ENCODE measurements at regions not wholly inside any gene's neighbourhood (a gene's known extent, or its start where the extent isn't known, plus 50 kb on each side); places are given as distances from the start of the nearest gene placed in this dataset.
A peak's percentile ranks its signal among the peaks of the same experiment; 100 is the strongest.

GRCh38 chr6:168895102-168895812 is 358.4 kb downstream of the THBS2 start:
- DNase-seq: peak; percentile 58

- DNase-seq: no peak
Measured at GRCh38 chr6:168892031-168892430, 361.6 kb downstream of the THBS2 start.

GRCh38 chr6:168890981-168891365 is 362.7 kb downstream of the THBS2 start:
- DNase-seq: no peak

DNA sequence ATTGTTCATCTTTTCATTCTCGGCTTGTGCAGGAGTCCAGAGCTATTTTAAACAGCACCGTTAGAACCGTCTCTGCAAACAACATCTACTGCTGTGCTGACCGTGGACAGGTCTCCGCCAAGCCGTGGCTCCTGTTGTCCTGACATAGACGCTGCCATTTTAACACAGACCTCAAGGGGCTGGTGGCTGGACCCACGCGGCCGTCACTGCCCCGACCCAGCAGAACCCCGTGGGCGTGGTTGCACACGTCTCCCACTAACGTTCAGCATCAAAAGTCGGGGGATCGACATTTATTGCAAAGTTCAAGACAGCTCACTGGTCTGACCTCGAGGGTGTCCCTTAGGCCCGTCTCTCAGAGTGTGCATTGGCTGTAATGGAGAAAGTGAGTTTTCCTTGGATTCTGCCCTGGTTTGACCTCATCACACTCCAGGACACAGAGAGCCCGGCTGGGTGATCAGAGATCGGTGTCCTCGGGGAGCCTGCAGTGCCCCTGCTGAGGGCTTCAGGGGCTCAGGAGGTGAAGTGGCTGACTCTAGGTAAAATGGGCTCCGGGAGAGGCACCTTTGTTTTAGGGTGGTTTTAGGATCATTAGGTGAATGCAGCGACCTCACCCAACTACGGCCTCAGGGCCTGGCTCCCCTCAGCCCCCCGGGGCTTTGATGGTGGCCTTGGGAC is 363.2 kb downstream of the THBS2 start:
- DNase-seq: no peak

- no peak for DNase-seq
Measured at GRCh38 chr6:168888786-168889345, 364.8 kb downstream of the THBS2 start.

DNA sequence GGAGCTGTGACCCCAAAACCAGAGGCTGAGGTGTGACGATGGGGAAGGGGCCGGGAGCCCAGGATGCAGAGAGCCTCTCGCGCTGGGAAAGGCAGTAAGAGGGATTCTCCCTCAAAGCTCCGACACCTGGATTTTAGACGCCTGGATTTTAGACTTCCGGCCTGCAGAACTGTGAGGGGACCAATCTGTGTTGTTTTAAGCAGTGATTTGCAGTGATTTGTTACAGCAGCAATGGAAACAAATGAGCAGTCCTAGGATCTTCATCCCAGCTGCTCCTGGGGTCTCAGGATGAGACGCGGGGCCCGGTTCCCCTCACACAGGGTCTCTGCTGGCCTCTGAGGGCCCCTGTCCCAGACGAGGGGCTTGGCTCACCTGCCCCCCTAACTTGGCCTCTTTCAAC is 365.5 kb downstream of the THBS2 start:
- no peak for DNase-seq

DNA sequence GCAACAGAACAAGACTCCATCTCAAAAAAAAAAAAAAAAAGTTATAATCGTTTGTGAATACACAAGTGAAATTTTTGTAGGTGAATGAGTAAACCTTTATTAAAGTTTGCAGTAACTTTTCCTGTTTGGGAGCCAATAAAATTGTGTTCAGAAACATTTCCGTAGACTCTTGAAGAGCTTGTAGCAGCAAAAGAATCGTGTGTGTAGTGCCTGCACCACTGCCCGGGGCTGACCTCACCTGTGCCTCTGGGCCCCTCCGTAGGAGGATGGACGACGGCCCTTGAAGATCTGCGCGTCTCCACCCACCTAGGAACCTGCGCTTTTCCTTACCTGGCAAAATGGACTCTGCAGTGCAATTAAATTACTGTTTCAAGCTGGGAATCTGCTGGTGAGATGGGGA is 366.0 kb downstream of the THBS2 start:
- DNase-seq: no peak

DNA sequence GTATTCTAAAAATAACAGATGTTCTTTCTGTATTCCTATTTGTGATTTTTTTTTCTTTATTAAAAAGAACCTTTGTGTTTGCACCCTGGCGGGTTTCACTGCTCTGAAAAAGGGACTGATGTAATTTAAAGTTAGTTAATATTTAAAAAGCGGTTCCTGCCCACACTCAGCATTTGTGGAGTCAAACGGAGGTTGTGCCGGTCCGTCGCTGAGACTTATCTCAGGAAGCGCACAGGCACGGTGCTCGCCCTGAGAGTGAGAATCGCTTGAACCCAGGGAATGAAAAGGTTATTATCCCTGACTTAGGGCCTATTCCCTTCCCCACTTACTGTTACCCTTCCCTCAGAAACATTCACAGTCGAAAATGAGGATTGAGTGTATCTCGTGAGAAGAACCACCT is 366.7 kb downstream of the THBS2 start:
- no peak for DNase-seq

GRCh38 chr6:168885751-168886742 is 367.6 kb downstream of the THBS2 start:
- no peak for DNase-seq

DNA sequence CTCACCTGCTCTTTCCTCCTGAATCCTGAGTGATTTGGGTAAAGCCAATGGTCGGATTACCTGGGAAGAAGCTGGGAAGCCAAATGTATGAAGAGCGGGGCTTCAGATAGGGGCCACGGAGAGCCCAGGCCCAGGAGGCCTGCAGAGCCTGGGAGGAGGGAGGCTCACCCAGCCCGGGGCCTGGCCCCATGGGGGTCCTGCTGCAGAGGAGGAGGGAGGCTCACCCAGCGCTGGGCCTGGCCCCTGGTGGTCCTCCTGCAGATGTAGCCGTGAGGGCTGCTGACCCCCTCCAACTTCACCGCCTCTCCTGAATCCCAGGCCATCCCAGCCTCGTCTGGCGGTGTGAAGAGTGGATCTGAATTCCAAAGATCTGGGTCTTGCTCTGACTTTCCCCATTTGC is 368.4 kb downstream of the THBS2 start:
- DNase-seq: no peak

GRCh38 chr6:168884646-168885086 is 369.0 kb downstream of the THBS2 start:
- peak; percentile 51 for DNase-seq

- DNase-seq: no peak
Measured at GRCh38 chr6:168884050-168884645, 369.5 kb downstream of the THBS2 start.

DNA sequence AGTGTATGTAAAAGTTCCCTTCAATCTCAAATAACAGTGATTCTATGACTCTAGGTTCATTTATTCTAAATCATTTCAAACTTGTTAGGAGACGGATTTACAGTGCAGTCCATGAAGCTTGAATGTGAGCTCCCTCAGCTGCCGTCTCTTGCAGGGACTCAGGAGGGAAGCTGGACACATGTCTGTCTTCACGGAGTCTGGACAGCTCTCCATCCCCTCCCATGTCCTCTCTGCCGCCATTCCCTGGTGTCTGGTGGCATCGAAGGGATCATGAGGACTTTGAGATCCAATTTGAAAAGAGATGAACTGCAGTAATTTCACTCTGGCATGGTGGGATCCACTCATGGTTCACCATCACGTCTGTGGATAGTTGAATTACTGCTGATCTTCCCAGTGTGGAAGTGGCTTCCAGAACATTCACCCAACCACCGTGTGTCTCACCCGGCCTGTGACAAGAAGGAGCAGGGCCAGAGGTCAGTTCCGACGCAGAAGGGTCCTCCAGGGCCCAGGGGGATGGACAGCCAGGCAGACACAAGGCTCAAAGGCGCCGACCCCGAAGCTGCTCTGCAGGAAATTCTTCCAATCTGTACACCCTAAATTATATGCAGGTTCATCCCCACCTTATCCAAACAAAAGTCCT is 370.1 kb downstream of the THBS2 start:
- no peak for DNase-seq

- DNase-seq: no peak
Measured at GRCh38 chr6:168880271-168880670, 373.4 kb downstream of the THBS2 start.

DNA sequence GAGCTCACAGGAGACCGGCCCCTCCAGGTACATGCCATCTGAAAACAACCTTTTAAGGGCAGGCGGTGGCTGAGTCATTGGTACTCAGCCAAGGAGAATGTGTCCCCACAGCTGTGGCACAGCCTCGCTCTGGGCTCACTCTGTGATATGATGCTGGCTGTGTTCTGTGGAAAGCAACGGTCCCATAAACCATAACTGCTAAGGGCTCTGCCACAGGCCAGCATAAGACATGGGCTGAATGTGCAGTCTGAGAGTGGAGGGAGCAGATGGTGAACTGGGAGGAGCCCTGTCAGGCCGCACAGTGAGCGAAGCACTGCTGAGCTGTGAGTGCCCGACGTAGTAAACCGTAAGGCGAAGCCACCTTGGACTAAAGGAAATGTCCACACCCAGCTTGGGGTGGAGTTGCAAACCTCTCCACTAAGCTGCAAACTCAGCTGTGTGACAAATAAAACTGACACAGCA is 375.8 kb downstream of the THBS2 start:
- peak; percentile 55 for DNase-seq

DNA sequence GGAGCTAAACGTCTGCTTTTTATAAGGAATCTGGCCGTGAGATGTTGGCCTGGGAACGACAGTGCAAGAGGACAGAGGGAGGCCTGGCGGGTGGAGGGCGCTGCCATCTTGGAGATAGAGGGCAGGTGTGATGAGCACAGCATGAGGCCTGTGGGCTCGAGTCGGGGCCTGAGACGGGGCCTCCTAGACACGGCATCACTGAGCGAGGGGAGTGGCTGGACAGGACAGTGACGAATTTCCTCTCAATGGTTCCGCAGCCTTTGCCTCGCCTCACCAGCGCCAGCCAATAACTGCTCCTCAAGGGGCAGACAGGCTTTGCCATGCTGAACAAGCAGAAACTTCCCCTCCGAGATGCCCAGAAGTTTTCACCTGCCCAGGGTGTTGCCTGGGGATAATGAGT is 376.7 kb downstream of the THBS2 start:
- DNase-seq: no peak

DNA sequence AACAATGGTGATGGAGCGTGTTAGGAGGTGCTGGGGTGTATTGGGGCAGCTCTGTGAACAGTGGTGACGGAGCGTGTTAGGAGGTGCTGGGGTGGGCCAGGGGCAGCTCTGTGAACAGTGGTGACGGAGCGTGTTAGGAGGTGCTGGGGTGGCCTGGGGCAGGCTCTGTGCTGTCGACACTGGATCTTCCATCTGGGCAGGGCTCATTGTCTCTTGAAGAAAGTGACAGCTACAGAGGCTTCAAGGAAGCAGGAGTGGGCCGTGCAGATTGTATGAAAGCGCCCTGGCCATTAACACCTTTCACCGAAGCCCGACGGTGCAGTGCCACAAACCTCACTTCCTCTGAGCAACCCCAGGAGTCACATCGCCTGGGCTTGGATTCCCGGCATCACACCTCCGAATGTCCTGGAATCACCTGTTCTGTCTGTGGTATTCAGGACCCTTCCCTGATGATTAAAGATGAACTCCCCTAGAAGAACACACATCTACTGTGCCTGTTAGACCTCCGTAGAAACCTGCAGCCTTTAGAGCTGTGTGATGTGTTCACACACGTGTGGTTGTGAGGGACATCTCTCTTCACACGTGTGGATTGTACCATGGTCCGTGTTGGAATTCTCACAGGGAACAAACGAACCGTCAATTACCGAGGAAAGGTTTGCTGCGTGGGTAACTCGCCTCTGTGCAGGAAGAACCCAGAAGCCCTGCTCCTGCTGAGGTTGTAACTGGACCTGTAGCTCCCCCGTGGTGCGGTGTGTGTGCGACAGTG is 377.7 kb downstream of the THBS2 start:
- DNase-seq: no peak

GRCh38 chr6:168874637-168875036 is 379.0 kb downstream of the THBS2 start:
- DNase-seq: no peak

DNA sequence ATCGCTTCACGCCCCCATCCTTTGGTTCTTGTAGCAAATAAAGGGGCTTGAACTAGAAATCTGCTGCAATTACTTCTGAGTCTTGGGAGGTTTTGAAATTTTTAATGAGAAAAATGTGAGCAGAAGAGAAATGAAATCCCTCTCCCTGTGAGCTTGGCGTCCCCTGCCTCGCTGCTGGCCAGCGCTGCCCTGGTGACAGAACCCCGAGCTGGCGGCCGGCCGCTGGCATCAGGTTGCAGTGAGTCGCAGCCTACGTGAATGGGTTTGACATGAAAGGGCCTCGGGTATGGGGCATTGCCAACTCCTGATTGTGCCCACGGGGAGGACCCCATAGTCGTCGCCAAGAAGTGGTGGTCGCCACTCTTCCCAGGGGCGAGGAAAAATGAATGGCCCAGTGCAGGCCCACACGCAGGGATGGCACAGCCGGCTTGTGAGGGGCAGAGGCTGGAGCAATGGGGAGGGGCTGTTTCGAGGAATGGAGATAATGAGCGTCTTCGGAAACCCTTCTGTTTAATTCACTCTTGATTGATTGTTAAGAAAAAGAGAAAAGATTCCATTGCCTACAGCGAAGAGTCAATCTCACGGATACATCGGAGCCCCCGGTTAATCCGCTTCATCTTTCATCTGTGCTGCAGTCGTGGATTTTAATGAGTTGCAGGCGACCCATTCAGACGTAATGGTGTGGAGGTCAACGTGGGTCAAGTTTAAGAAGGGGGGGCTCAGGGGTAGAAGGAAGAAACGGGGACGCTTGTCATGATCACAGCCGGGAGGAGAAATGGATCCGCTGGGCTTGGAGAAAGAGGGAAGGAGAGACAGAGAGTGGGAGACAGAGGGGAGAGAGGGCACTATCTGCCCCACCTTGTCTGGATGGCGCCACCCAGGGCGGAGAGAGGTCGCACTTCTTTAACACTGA is 380.1 kb downstream of the THBS2 start:
- DNase-seq: no peak

DNA sequence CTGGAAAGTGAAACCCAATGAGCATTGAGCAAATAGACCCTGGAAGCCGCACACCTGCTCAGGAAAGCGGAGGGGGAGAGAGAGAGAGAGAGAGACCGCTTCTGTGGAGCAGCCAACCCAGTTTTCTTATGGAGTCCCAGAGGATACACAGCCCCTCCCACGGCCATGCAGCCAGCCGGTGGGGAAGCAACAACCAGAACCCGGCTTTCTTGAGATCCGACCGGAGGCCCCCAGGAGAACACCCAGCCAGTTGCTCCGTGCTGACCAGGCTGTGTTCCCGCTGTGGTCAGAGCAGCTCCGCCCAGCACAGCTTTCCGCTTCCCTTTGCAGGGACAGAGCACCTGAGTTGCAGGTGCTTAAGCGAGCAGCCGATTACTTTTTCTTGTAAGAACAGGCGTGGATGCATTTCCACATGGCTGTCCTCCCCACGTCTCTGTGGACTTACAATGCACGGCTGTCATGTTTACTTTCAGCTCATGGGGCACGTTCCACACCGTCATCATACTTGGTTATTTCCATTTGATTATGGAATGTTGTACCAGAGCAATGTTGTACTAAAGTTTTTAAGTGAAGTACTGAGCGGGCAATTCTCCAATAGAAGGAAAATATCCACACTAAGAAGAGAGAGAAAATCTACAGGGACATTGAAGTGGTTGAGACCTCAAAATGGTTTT is 381.9 kb downstream of the THBS2 start:
- DNase-seq: no peak

All from NCI-H2107 (cell line).